Smooth muscle cell (in vitro differentiated cells): ENCODE measurements at regions not wholly inside any gene's neighbourhood (a gene's known extent, or its start where the extent isn't known, plus 50 kb on each side); places are given as distances from the start of the nearest gene placed in this dataset.

Experiments used
- DNase-seq: peaks from one replicate; lab custom pipeline; 2025; ENCODE audit not compliant: unreplicated experiment; lab: John Stamatoyannopoulos, UW
- H2AFZ ChIP-seq: fragments of 200-600 bp; sonication (generic); 2 replicates; pipeline ENCODE4 v1.6.0; 2016; ENCODE audit warnings: antibody characterized with exemption, low read depth, mild to moderate bottlenecking
- H3F3A ChIP-seq: fragments of 200-600 bp; sonication (generic); 2 replicates; pipeline ENCODE4 v1.6.0; 2017; ENCODE audit warnings: antibody characterized with exemption, low read depth
- H3K27ac ChIP-seq: fragments of 200-600 bp; sonication (generic); 2 replicates; pipeline ENCODE4 v1.5.1; 2016; ENCODE audit warnings: low read depth, mild to moderate bottlenecking
- H3K27me3 ChIP-seq: fragments of 200-600 bp; sonication (generic); 2 replicates; pipeline ENCODE4 v1.6.1; 2016; ENCODE audit warnings: low read depth, mild to moderate bottlenecking
- H3K36me3 ChIP-seq: fragments of 200-600 bp; sonication (generic); 2 replicates; pipeline ENCODE4 v1.5.1; 2016; ENCODE audit warnings: low read depth
- H3K4me1 ChIP-seq: fragments of 200-600 bp; sonication (generic); 2 replicates; pipeline ENCODE4 v1.5.1; 2016; ENCODE audit warnings: low read depth
- H3K4me2 ChIP-seq: fragments of 200-600 bp; sonication (generic); 2 replicates; pipeline ENCODE4 v1.6.0; 2016; ENCODE audit warnings: mild to moderate bottlenecking
- H3K4me3 ChIP-seq: fragments of 200-600 bp; sonication (generic); 2 replicates; pipeline ENCODE4 v1.5.1; 2016; ENCODE audit warnings: mild to moderate bottlenecking
- H3K79me2 ChIP-seq: fragments of 200-600 bp; sonication (generic); 2 replicates; pipeline ENCODE4 v1.6.0; 2016; ENCODE audit warnings: low read depth, mild to moderate bottlenecking
- H3K9ac ChIP-seq: fragments of 200-600 bp; sonication (generic); 2 replicates; pipeline ENCODE4 v1.6.0; 2016; ENCODE audit warnings: low read depth
- H3K9me3 ChIP-seq: fragments of 200-600 bp; sonication (generic); replicated peaks from 2 replicates; pipeline ENCODE4 v1.5.1; 2016; ENCODE audit warnings: low read depth
- H4K20me1 ChIP-seq: fragments of 200-600 bp; sonication (generic); 2 replicates; pipeline ENCODE4 v1.6.0; 2016; ENCODE audit warnings: low read depth
- WGBS: methylation state at CpG from one replicate; pipeline ENCODE4 v1.1.7; 2016; ENCODE audit warnings: low lambda C conversion rate; 5-methylcytosine and 5-hydroxymethylcytosine counted together
- TF ChIP-seq, protein P1 (sequence below): fragments of 200-600 bp; sonication (generic); IDR thresholded peaks from 2 replicates; pipeline ENCODE4 v1.5.1; 2017; ENCODE audit warnings: borderline replicate concordance, mild to moderate bottlenecking, antibody characterized with exemption; ENCODE audit not compliant: insufficient read depth, poor library complexity, severe bottlenecking

DNA sequence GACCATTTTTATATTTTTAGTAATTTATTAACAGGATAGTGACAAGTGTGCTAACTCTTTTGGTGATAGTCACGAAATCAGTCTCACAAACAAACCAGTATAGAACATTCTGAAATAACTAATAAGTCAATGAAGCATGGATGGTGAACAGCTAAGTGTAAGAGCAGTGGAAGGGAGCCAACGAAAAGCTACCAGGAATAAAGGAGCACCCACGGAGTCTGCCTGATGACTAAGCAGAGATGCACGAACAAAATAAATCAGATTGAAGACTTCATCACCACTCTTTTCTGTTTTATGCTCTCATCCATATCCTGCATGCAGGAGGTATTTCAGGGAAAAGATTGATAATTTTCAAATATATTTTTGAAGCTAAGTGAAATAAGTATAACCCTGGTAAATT, 891.1 kb upstream of the HS3ST1 start:
- no peaks in the 10 kb centered on the region for H4K20me1 ChIP-seq
- TF ChIP-seq, protein P1, sequence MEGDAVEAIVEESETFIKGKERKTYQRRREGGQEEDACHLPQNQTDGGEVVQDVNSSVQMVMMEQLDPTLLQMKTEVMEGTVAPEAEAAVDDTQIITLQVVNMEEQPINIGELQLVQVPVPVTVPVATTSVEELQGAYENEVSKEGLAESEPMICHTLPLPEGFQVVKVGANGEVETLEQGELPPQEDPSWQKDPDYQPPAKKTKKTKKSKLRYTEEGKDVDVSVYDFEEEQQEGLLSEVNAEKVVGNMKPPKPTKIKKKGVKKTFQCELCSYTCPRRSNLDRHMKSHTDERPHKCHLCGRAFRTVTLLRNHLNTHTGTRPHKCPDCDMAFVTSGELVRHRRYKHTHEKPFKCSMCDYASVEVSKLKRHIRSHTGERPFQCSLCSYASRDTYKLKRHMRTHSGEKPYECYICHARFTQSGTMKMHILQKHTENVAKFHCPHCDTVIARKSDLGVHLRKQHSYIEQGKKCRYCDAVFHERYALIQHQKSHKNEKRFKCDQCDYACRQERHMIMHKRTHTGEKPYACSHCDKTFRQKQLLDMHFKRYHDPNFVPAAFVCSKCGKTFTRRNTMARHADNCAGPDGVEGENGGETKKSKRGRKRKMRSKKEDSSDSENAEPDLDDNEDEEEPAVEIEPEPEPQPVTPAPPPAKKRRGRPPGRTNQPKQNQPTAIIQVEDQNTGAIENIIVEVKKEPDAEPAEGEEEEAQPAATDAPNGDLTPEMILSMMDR = no peak
- H3K4me2 ChIP-seq = no peak overlapping the region
- H3K9ac ChIP-seq = no peak overlapping the region
- WGBS = 65% methylated on average over 4 of the region's 4 CpGs
- no peak overlapping the region for H2AFZ ChIP-seq
- H3K27me3 ChIP-seq = no peaks in the 10 kb centered on the region
- no peak overlapping the region for H3K4me3 ChIP-seq
- no peaks in the 10 kb centered on the region for H3K36me3 ChIP-seq
- no peak for DNase-seq
- H3K79me2 ChIP-seq = no peaks in the 10 kb centered on the region
- H3F3A ChIP-seq = no peaks in the 10 kb centered on the region
- H3K27ac ChIP-seq = no peak overlapping the region
- H3K4me1 ChIP-seq = no peaks in the 10 kb centered on the region
- H3K9me3 ChIP-seq = no peaks in the 10 kb centered on the region

DNA sequence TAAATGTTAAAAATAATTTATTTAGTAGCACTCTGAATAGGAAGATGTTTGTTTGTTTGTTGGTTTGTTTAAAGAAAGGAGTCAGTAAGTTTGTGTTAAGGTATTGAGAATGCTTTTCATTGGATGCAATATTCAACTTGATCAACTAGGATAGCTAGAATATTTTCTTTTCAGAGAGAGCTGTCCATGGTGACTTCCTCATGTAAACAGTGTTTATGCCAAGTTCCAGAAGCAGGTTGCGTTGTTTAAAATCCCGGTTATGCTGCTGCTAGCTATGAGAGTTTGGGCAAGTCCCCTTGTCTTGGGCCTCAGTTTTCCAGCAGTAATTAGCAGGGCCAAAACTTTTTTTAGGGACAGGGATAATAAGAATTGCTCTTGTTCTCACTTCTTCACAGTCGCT, 876.2 kb upstream of the HS3ST1 start:
- 90% methylated on average over 3 of the region's 3 CpGs for WGBS
- H3K9ac ChIP-seq = no peak overlapping the region
- H3K79me2 ChIP-seq = no peaks in the 10 kb centered on the region
- H3K4me2 ChIP-seq = no peak overlapping the region
- no peaks in the 10 kb centered on the region for H3K36me3 ChIP-seq
- no peaks in the 10 kb centered on the region for H3K4me1 ChIP-seq
- TF ChIP-seq, protein P1 = no peak
- H3K27ac ChIP-seq = no peak overlapping the region
- H3F3A ChIP-seq = no peaks in the 10 kb centered on the region
- no peak for DNase-seq
- H3K27me3 ChIP-seq = no peaks in the 10 kb centered on the region
- H4K20me1 ChIP-seq = no peaks in the 10 kb centered on the region
- H3K9me3 ChIP-seq = no peaks in the 10 kb centered on the region
- no peak overlapping the region for H2AFZ ChIP-seq
- H3K4me3 ChIP-seq = no peak overlapping the region

DNA sequence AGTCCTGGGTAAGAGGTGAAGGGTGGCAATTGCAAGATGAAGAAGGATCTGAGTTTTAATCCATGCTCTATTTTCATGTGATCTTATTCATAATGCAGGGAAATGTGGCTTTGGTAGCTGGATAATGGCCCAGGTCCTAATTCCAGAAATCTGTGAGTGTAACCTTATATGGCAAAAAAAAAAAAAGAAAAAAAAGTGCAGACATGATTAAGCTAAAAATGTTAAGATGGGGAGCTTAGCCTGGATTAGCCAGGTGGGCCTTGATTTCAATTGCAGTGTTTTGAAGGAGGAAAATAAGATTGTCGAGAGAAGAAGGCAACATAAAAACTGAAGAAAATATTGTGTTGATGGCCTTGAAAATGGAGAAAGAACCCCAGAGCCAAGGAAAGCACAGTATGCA, 867.7 kb upstream of the HS3ST1 start:
- TF ChIP-seq, protein P1 = no peak
- H3K9me3 ChIP-seq = no peaks in the 10 kb centered on the region

DNA sequence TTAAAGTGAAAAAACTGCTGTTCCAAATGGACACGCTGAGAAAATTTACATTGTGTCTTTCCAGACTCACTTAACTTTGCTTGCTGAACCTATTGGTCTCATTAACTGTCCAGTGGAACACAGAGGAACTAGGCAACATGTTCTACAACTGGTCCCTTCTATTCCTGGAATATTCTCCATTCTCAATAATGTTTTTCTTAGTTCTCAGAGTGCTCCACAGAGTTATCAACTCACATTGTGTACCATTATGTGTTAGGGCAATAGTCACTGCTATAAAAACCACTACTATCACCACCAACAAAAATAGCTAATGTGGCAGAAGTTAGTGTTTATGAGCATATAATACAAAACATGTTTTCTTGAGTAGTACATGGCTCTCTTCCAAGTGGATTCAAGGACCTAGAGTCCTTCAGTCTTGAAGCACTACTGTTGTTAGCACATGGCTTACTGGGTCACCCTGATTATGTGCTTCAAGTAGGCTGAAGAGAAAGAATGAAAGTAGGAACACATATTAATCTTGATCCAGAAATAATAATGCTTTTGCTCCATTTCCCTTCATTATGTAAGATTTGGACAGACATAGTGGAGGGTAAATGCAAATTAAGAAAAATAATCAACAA, 865.3 kb upstream of the HS3ST1 start:
- Histone ChIP-seq H3F3A (no peaks in the 10 kb centered on the region), H3K27ac (no peak overlapping the region), H2AFZ (no peak overlapping the region), H3K4me2 (no peak overlapping the region), H3K4me3 (no peak overlapping the region), H4K20me1 (no peaks in the 10 kb centered on the region), H3K36me3 (no peaks in the 10 kb centered on the region), H3K9me3 (no peaks in the 10 kb centered on the region), H3K9ac (no peak overlapping the region), H3K4me1 (no peaks in the 10 kb centered on the region), H3K27me3 (no peaks in the 10 kb centered on the region), H3K79me2 (no peaks in the 10 kb centered on the region)
- WGBS = 91% methylated on average over 1 of the region's 1 CpG
- no peak for DNase-seq
- TF ChIP-seq, protein P1 = no peak

More for the DNA sequence above, 867.7 kb upstream of the HS3ST1 start:
- Histone ChIP-seq H2AFZ (no peak overlapping the region), H3F3A (no peaks in the 10 kb centered on the region), H3K79me2 (no peaks in the 10 kb centered on the region), H3K4me1 (no peaks in the 10 kb centered on the region), H3K27me3 (no peaks in the 10 kb centered on the region), H3K9ac (no peak overlapping the region), H3K27ac (no peak overlapping the region), H3K36me3 (no peaks in the 10 kb centered on the region), H4K20me1 (no peaks in the 10 kb centered on the region), H3K4me2 (no peak overlapping the region), H3K4me3 (no peak overlapping the region)
- no peak for DNase-seq
- WGBS = 74% methylated on average over 1 of the region's 1 CpG
